ENCODE measurements at regions not wholly inside any gene's neighbourhood (a gene's known extent, or its start where the extent isn't known, plus 50 kb on each side); places are given as distances from the start of the nearest gene placed in this dataset.

DNA sequence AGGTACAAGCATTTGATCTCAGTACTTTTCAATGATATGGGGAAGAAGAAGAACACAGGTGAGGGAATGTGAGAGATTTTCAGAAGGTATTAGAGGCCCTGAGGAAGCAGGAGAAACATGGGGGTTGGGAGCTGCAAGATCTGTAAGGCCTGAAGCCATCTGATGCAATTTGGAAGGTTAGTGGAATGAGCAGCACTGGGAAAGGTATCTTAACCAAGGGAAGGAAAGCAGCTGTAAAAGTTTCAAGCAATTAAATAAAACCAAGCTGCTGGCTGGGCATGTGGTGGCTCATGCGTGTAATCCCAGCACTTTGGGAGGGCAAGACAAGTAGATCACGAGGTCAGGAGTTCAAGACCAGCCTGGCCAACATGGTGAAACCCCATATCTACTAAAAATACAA lies 104.4 kb upstream of the PARP11 start:
- DNase-seq (no peak), ATAC-seq (no peak)
- Histone ChIP-seq H3K27me3 (no peaks in the 10 kb centered on the region), H3K36me3 (replicated peaks in 1 of 2; ENCODE audit: insufficient read depth in 1 of 2, low read depth in 2 of 2) (no peaks in the 10 kb centered on the region), H3K4me1 (no peaks in the 10 kb centered on the region), H3K9me3 (no peaks in the 10 kb centered on the region), H3K4me3 (no peak overlapping the region), H3K27ac (no peak overlapping the region)
- intact Hi-C loops (cut with DNase I): no loop called here
- 76 to 83% methylated on average over 2 of the region's 2 CpGs for WGBS, 2 donors
- TF ChIP-seq POLR2A (IDR thresholded peaks at IDR 0.05) (no peak), CTCF (IDR thresholded peaks at IDR 0.05) (no peak)

DNA sequence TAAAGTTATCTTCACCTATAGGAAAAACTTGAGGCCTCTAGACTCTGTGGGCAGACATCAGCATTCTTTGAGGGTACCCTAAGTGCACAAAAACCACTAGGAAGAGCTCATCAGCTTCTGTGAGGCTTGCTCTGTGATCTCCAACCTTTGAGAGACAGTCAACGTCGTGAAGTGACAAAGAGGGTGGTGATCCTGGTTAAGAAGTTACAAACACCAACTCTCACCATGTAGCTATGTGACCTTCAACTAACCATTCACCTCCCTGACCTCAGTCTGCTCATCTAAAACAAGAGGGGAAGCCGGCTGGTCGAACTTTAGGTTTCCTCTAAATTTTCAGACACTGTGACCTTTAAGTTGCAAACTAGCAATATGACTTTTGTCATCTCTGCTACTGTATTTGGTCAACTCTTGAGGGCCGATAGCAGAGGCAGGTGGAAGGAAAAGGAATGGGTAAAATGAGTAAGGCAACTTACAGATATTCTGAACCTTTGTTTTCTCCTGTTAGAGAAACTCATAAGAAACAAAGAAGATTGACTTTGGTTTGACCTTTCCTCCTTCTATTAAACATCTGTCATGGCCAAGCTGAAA lies 103.2 kb upstream of the PARP11 start:
- WGBS, 2 donors: 71 to 77% methylated on average over 5 of the region's 5 CpGs
- H3K27me3 ChIP-seq: no peaks in the 10 kb centered on the region
- ATAC-seq (no peak), DNase-seq (no peak)
- no peak overlapping the region for H3K27ac ChIP-seq
- no peak overlapping the region for H3K4me3 ChIP-seq
- intact Hi-C loops (cut with DNase I): no loop called here
- no peaks in the 10 kb centered on the region for H3K4me1 ChIP-seq
- H3K9me3 ChIP-seq: no peaks in the 10 kb centered on the region
- TF ChIP-seq CTCF (IDR thresholded peaks at IDR 0.05): no peak
- TF ChIP-seq POLR2A (IDR thresholded peaks at IDR 0.05): no peak
- H3K36me3 ChIP-seq (replicated peaks in 1 of 2; ENCODE audit: insufficient read depth in 1 of 2, low read depth in 2 of 2): no peaks in the 10 kb centered on the region

DNA sequence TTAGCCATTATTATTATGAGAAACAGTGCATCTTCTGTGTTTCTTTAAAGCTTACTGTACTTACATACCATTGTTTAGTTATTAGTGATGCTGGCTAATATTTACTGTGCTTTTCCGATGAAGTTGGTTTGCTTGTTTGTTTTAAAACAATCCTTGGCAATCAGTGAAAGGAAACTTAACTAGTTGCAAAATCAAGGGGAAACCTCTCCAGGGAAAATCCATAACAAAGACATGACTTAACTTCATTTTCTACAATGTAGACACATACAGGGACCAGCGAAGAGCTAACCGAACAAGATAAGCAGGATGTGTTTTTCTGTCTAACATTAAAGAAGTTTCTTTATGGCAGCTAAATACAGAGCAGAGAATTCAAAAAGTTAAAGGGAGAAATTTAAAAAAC lies 102.5 kb upstream of the PARP11 start:
- Histone ChIP-seq H3K36me3 (replicated peaks in 1 of 2; ENCODE audit: insufficient read depth in 1 of 2, low read depth in 2 of 2) (no peaks in the 10 kb centered on the region), H3K4me1 (no peaks in the 10 kb centered on the region), H3K27ac (no peak overlapping the region), H3K9me3 (no peaks in the 10 kb centered on the region), H3K27me3 (no peaks in the 10 kb centered on the region), H3K4me3 (no peak overlapping the region)
- WGBS, 2 donors: 41 to 52% methylated on average over 3 of the region's 3 CpGs
- ATAC-seq: no peak
- TF ChIP-seq POLR2A (IDR thresholded peaks at IDR 0.05): no peak
- TF ChIP-seq CTCF (IDR thresholded peaks at IDR 0.05): no peak
- intact Hi-C loops (cut with DNase I): no loop called here
- no peak for DNase-seq

- intact Hi-C loops (cut with DNase I): no loop called here
- no peak for TF ChIP-seq CTCF (IDR thresholded peaks at IDR 0.05)
- TF ChIP-seq POLR2A (IDR thresholded peaks at IDR 0.05): no peak
- Histone ChIP-seq H3K9me3 (no peaks in the 10 kb centered on the region), H3K27me3 (no peaks in the 10 kb centered on the region), H3K36me3 (replicated peaks in 1 of 2; ENCODE audit: insufficient read depth in 1 of 2, low read depth in 2 of 2) (no peaks in the 10 kb centered on the region), H3K27ac (no peak overlapping the region), H3K4me1 (no peaks in the 10 kb centered on the region), H3K4me3 (no peak overlapping the region)
- ATAC-seq: no peak
- DNase-seq: no peak
- 87 to 90% methylated on average over 8 of the region's 8 CpGs for WGBS, 2 donors
These were observed 101.7 kb upstream of the PARP11 start for GRCh38 chr12:3974883-3975282.

DNA sequence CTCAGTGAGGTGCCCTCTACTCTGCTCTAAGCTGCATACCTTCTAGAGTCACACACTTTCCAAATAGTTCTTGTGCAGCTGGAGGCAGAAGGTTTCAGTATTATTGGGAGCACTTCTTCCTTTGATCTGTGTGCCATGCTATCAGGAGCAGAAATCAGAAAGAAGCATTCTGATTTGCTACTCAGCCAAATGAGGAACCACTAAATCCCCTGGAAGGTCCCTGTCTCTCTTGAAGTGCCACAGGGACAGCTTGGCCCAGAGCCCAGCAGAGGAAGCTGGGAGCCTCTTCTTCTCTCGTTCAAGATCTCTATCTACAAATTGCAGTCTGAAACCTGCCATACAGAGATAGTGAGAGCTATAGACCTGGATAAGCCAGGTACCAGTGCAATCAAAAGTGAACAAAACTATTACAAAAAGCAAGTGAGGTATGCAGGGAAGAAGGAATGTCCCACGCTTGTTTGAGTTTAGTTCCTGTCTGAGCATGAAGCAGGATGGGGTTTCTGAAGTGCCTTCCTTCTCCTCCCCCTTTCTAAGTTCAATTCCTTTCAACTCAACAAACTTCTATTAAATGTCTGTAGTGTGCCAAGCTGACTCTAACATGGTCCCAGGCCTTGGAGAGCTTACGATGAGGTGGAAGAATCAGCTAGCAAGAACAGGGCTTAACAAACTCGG lies 100.9 kb upstream of the PARP11 start:
- 52 to 66% methylated on average over 3 to 4 of the region's 4 CpGs for WGBS, 2 donors

More for the DNA sequence above, 100.9 kb upstream of the PARP11 start:
- DNase-seq (peak in 1 of 4 donors; percentile 14), ATAC-seq (no peak)
- Histone ChIP-seq H3K27ac (no peak overlapping the region), H3K36me3 (replicated peaks in 1 of 2; ENCODE audit: insufficient read depth in 1 of 2, low read depth in 2 of 2) (no peaks in the 10 kb centered on the region), H3K4me1 (no peaks in the 10 kb centered on the region), H3K9me3 (no peaks in the 10 kb centered on the region), H3K27me3 (no peaks in the 10 kb centered on the region), H3K4me3 (no peak overlapping the region)
- TF ChIP-seq POLR2A (IDR thresholded peaks at IDR 0.05): no peak
- TF ChIP-seq CTCF (IDR thresholded peaks at IDR 0.05): no peak
- intact Hi-C loops (cut with DNase I): no loop called here
